ENCODE measurements at regions not wholly inside any gene's neighbourhood (a gene's known extent, or its start where the extent isn't known, plus 50 kb on each side); places are given as distances from the start of the nearest gene placed in this dataset.

- DNase-seq (ENCODE audit: low spot score), result no peak
These were observed 98.8 kb upstream of the NCKAP5 start for GRCh38 chr2:133667085-133667484.

- no peak for DNase-seq (ENCODE audit: low spot score)
These were observed 99.7 kb upstream of the NCKAP5 start for GRCh38 chr2:133667968-133668367.

- no peak for DNase-seq (ENCODE audit: low spot score)
These were observed 100.3 kb upstream of the NCKAP5 start for GRCh38 chr2:133668547-133668946.

GRCh38 chr2:133673305-133673905 is 105.1 kb upstream of the NCKAP5 start:
- DNase-seq (ENCODE audit: low spot score), result no peak

GRCh38 chr2:133674066-133674432 is 105.8 kb upstream of the NCKAP5 start:
- no peak for DNase-seq (ENCODE audit: low spot score)

- no peak for DNase-seq (ENCODE audit: low spot score)
These were observed 106.4 kb upstream of the NCKAP5 start for GRCh38 chr2:133674433-133675331.

- no peak for DNase-seq (ENCODE audit: low spot score)
These were observed 108.3 kb upstream of the NCKAP5 start for GRCh38 chr2:133676392-133677130.

GRCh38 chr2:133680343-133681049 is 112.2 kb upstream of the NCKAP5 start:
- no peak for DNase-seq (ENCODE audit: low spot score)

- DNase-seq (ENCODE audit: low spot score), result no peak
These were observed 114.1 kb upstream of the NCKAP5 start for GRCh38 chr2:133682347-133682746.

GRCh38 chr2:133682906-133683305 is 114.6 kb upstream of the NCKAP5 start:
- DNase-seq (ENCODE audit: low spot score), result no peak

GRCh38 chr2:133685636-133686215 is 117.5 kb upstream of the NCKAP5 start:
- no peak for DNase-seq (ENCODE audit: low spot score)

GRCh38 chr2:133690780-133691179 is 122.5 kb upstream of the NCKAP5 start:
- DNase-seq (ENCODE audit: low spot score), result no peak

- DNase-seq (ENCODE audit: low spot score), result no peak
These were observed 123.1 kb upstream of the NCKAP5 start for GRCh38 chr2:133691336-133691735.

- DNase-seq (ENCODE audit: low spot score), result no peak
These were observed 137.0 kb upstream of the NCKAP5 start for GRCh38 chr2:133705287-133705686.

- no peak for DNase-seq (ENCODE audit: low spot score)
These were observed 142.3 kb upstream of the NCKAP5 start for GRCh38 chr2:133710613-133711012.

GRCh38 chr2:133711201-133711600 is 142.9 kb upstream of the NCKAP5 start:
- no peak for DNase-seq (ENCODE audit: low spot score)

- no peak for DNase-seq (ENCODE audit: low spot score)
These were observed 143.5 kb upstream of the NCKAP5 start for GRCh38 chr2:133711806-133712205.

GRCh38 chr2:133712369-133712768 is 144.1 kb upstream of the NCKAP5 start:
- no peak for DNase-seq (ENCODE audit: low spot score)

GRCh38 chr2:133713049-133713580 is 144.9 kb upstream of the NCKAP5 start:
- no peak for DNase-seq (ENCODE audit: low spot score)

GRCh38 chr2:133716166-133716565 is 147.9 kb upstream of the NCKAP5 start:
- DNase-seq (ENCODE audit: low spot score), result no peak

GRCh38 chr2:133717497-133717896 is 149.2 kb upstream of the NCKAP5 start:
- DNase-seq (ENCODE audit: low spot score), result no peak

Measured in hematopoietic multipotent progenitor cell treated with erythropoietin and hydrocortisone succinate and interleukin-3 and kit ligand, for 15 days (in vitro differentiated cells).